Body of pancreas (tissue), 4 donors: ENCODE measurements at regions not wholly inside any gene's neighbourhood (a gene's known extent, or its start where the extent isn't known, plus 50 kb on each side); places are given as distances from the start of the nearest gene placed in this dataset.

ENCODE experiments used
- ATAC-seq: fragments of 150-250 bp; one replicate; pipeline ENCODE4 v1.9.1; 2016
- DNase-seq, 4 donors: peaks; one replicate each; pipeline ENCODE4 v3.0.0-alpha.2; 2019
- H3K27ac ChIP-seq, 4 donors: fragments of 200-600 bp; sonication (generic); 1 replicate in 3 of 4; 2 replicates in 1 of 4; pipeline versions ENCODE4 v1.5.1 to v1.6.1; 2016 to 2019; ENCODE audit warnings: mild to moderate bottlenecking in 1 of 4, mixed read lengths in 1 of 4, moderate library complexity in 1 of 4
- H3K27me3 ChIP-seq, 2 donors: fragments of 200-600 bp; sonication (generic); one replicate each; pipeline ENCODE4 v1.6.0; 2016; ENCODE audit warnings: mild to moderate bottlenecking in 1 of 2
- H3K36me3 ChIP-seq, 2 donors: fragments of 200-600 bp; sonication (generic); replicated peaks in 1 of 2; 2 replicates each; pipeline ENCODE4 v1.5.1; 2016; ENCODE audit warnings: low read depth in 2 of 2; ENCODE audit not compliant: insufficient read depth in 1 of 2
- H3K4me1 ChIP-seq: fragments of 200-600 bp; sonication (generic); one replicate; pipeline ENCODE4 v1.6.0; 2016
- H3K4me3 ChIP-seq, 2 donors: fragments of 200-600 bp; sonication (generic); 1 replicate in 1 of 2; 2 replicates in 1 of 2; pipeline ENCODE4 v1.5.1; 2016 to 2019
- H3K9me3 ChIP-seq, 3 donors: fragments of 200-600 bp; sonication (generic); 1 replicate in 2 of 3; 2 replicates in 1 of 3; pipeline ENCODE4 v1.5.1; 2016
- POLR2A ChIP-seq, 3 donors: fragments of 450-650 bp; IDR thresholded peaks; one replicate each; pipeline ENCODE4 v1.6.1; 2016; ENCODE audit warnings: antibody characterized with exemption in 3 of 3, mild to moderate bottlenecking in 2 of 3
- WGBS, 2 donors: methylation state at CpG; one replicate each; pipeline ENCODE4 v1.1.5; 2017; 5-methylcytosine and 5-hydroxymethylcytosine counted together
- intact Hi-C: fragments of 100-400 bp; cut with DNase I; formaldehyde crosslinking; loops from one replicate; pipeline ENCODE4 v1.15.1; 2023
- TF ChIP-seq, protein P1 (sequence below), 7 experiments: fragments of 450-650 bp in 4 of 7; fragments of 200-600 bp in 3 of 7; sonication (generic) in 3 of 7; IDR thresholded peaks; one replicate each; pipeline ENCODE4 v1.5.1; 2016 to 2019; ENCODE audit warnings: antibody characterized with exemption in 7 of 7

GRCh38 chr9:108081112-108081511 lies 591.5 kb upstream of the KLF4 start:
- Histone ChIP-seq H3K4me3 (no peak overlapping the region), H3K9me3 (no peaks in the 10 kb centered on the region), H3K27me3 (no peaks in the 10 kb centered on the region), H3K27ac (no peak overlapping the region), H3K4me1 (no peaks in the 10 kb centered on the region), H3K36me3 (no peaks in the 10 kb centered on the region)
- intact Hi-C loops = no loop called here
- TF ChIP-seq, protein P1, sequence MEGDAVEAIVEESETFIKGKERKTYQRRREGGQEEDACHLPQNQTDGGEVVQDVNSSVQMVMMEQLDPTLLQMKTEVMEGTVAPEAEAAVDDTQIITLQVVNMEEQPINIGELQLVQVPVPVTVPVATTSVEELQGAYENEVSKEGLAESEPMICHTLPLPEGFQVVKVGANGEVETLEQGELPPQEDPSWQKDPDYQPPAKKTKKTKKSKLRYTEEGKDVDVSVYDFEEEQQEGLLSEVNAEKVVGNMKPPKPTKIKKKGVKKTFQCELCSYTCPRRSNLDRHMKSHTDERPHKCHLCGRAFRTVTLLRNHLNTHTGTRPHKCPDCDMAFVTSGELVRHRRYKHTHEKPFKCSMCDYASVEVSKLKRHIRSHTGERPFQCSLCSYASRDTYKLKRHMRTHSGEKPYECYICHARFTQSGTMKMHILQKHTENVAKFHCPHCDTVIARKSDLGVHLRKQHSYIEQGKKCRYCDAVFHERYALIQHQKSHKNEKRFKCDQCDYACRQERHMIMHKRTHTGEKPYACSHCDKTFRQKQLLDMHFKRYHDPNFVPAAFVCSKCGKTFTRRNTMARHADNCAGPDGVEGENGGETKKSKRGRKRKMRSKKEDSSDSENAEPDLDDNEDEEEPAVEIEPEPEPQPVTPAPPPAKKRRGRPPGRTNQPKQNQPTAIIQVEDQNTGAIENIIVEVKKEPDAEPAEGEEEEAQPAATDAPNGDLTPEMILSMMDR (IDR thresholded peaks at IDR 0.05) = no peak
- TF ChIP-seq POLR2A (IDR thresholded peaks at IDR 0.05) = no peak
- ATAC-seq = no peak
- no peak for DNase-seq

- TF ChIP-seq, protein P1 (IDR thresholded peaks at IDR 0.05) = no peak
- no peak for TF ChIP-seq POLR2A (IDR thresholded peaks at IDR 0.05)
- Histone ChIP-seq H3K27ac (no peak overlapping the region), H3K9me3 (no peaks in the 10 kb centered on the region), H3K27me3 (no peaks in the 10 kb centered on the region), H3K4me3 (no peak overlapping the region), H3K4me1 (no peaks in the 10 kb centered on the region), H3K36me3 (no peaks in the 10 kb centered on the region)
- no peak for DNase-seq
- intact Hi-C loops = no loop called here
- WGBS, 2 donors = 81 to 97% methylated on average over 2 to 3 of the region's 3 CpGs
- ATAC-seq = no peak
Measured at GRCh38 chr9:108080285-108080684, 590.7 kb upstream of the KLF4 start.

DNA sequence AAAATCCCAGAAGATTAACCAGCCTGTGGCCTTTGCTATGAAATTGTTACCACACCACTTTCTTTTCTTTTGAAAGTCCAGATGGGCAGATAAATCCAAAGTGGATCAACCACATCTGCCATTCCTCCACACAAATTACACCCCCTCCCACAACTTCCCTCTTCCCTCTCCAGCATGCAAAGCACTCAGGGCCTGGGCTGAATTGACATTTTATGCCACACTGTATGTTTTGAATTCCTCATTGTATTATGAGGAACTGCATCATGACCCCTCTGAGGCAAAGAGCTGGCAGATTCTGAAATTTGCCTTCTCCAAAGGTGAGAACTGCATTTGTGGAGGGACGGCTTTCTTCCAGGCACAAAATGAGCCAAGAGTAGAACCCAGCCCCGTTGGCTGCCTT lies 589.2 kb upstream of the KLF4 start:
- ATAC-seq (no peak), DNase-seq (peak in 1 of 4 donors; percentile 19)
- TF ChIP-seq, protein P1 (IDR thresholded peaks at IDR 0.05) = no peak
- no peak for TF ChIP-seq POLR2A (IDR thresholded peaks at IDR 0.05)
- intact Hi-C loops = no loop called here
- Histone ChIP-seq H3K9me3 (no peaks in the 10 kb centered on the region), H3K27ac (no peak overlapping the region), H3K27me3 (no peaks in the 10 kb centered on the region), H3K4me3 (no peak overlapping the region), H3K4me1 (no peaks in the 10 kb centered on the region), H3K36me3 (no peaks in the 10 kb centered on the region)
- 82 to 88% methylated on average over 2 of the region's 2 CpGs for WGBS, 2 donors

DNA sequence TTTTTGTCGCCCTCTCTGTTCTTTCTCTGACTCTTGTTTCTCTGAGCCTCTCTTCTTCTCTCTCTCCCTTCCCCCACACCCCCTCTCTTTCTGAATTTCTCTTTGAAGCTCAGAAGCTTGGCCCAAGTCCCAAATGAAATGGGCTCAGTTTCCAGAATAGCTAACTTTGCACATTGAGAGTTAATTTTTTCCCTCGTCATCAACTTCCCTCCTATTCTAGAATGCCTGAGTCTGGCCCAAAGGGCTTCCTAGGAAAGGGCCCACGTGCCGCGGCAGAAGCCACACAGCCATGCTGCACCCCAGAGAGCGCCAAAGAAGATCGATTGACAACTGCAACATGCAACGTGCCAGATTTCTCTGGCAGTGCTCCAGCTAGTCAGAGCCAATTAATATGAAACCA lies 588.8 kb upstream of the KLF4 start:
- no peak overlapping the region for H3K27ac ChIP-seq
- 69 to 70% methylated on average over 8 of the region's 8 CpGs for WGBS, 2 donors
- no peak for TF ChIP-seq POLR2A (IDR thresholded peaks at IDR 0.05)
- TF ChIP-seq, protein P1 (IDR thresholded peaks at IDR 0.05) = no peak
- H3K4me3 ChIP-seq = no peak overlapping the region
- H3K36me3 ChIP-seq = no peaks in the 10 kb centered on the region
- intact Hi-C loops = no loop called here
- ATAC-seq = no peak
- no peaks in the 10 kb centered on the region for H3K9me3 ChIP-seq
- DNase-seq = no peak
- H3K4me1 ChIP-seq = no peaks in the 10 kb centered on the region
- no peaks in the 10 kb centered on the region for H3K27me3 ChIP-seq

DNA sequence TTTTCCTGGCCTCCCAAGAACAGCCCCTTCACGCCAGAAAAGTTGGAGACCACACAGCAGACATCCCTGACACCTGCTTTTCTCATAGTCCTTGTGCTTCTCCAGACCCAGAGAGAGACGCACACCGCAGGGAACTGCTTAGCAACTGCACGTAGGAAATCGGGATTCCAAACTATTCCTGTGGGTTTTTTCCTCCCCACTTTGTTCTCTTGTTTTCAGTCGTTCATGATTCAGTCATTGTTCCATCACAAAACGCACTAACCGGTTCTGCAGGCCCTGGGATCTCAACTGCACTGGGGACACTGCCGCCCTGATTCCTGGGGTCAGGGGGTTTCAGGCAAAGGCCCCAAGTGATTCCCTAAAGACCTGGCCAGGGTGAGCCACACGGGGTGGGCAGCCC lies 588.0 kb upstream of the KLF4 start:
- Histone ChIP-seq H3K4me1 (no peaks in the 10 kb centered on the region), H3K4me3 (no peak overlapping the region), H3K27me3 (no peaks in the 10 kb centered on the region), H3K27ac (no peak overlapping the region), H3K9me3 (no peaks in the 10 kb centered on the region), H3K36me3 (no peaks in the 10 kb centered on the region)
- ATAC-seq (no peak), DNase-seq (no peak)
- intact Hi-C loops = no loop called here
- 75 to 76% methylated on average over 10 of the region's 10 CpGs for whole genome bisulfite sequencing, 2 donors
- TF ChIP-seq POLR2A (IDR thresholded peaks at IDR 0.05) = no peak
- TF ChIP-seq, protein P1 (IDR thresholded peaks at IDR 0.05) = no peak
